ENCODE measurements at regions not wholly inside any gene's neighbourhood (a gene's known extent, or its start where the extent isn't known, plus 50 kb on each side); places are given as distances from the start of the nearest gene placed in this dataset.

DNA sequence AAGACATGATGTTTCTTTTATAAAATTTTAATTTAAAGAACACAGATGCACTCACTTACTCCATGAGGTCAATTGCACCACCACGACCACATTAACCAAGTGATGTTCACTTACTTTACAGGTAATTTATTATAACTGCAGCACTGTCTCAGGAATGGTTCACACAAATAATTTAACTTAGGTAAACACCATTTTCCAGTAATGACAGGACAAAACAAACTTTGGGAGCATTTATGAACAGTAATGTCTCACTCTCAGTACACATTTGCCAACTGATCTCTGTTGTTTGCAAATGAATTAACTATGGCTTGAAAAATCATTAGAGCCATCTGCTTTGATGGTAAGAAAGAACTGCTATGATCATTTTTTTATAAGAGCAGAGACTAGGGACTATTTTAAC, 150.4 kb downstream of the ETV1 start:
- no peak for DNase-seq (ENCODE audit: low spot score)
- ChIA-PET POLR2A (ENCODE audit: low non-redundant PET) (no interaction called here), CTCF (no interaction called here)
- no peak overlapping the region for H3K27ac ChIP-seq
- TF ChIP-seq, protein P1, sequence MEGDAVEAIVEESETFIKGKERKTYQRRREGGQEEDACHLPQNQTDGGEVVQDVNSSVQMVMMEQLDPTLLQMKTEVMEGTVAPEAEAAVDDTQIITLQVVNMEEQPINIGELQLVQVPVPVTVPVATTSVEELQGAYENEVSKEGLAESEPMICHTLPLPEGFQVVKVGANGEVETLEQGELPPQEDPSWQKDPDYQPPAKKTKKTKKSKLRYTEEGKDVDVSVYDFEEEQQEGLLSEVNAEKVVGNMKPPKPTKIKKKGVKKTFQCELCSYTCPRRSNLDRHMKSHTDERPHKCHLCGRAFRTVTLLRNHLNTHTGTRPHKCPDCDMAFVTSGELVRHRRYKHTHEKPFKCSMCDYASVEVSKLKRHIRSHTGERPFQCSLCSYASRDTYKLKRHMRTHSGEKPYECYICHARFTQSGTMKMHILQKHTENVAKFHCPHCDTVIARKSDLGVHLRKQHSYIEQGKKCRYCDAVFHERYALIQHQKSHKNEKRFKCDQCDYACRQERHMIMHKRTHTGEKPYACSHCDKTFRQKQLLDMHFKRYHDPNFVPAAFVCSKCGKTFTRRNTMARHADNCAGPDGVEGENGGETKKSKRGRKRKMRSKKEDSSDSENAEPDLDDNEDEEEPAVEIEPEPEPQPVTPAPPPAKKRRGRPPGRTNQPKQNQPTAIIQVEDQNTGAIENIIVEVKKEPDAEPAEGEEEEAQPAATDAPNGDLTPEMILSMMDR (conservative IDR thresholded peaks at IDR 0.05; ENCODE audit: low read depth), result no peak

Measured in RWPE1 (cell line).